ENCODE measurements at regions not wholly inside any gene's neighbourhood (a gene's known extent, or its start where the extent isn't known, plus 50 kb on each side); places are given as distances from the start of the nearest gene placed in this dataset.

- TF ChIP-seq CTCF (IDR thresholded peaks at IDR 0.05) = no peak
- no peak for DNase-seq (ENCODE audit: low spot score)
- ATAC-seq (ENCODE audit: low FRiP score) = no peak
Measured at GRCh38 chr1:189180057-189180456, 1297.6 kb downstream of the BRINP3 start.

- TF ChIP-seq CTCF (IDR thresholded peaks at IDR 0.05) = no peak
- DNase-seq (ENCODE audit: low spot score) = no peak
- no peak for ATAC-seq (ENCODE audit: low FRiP score)
Measured at GRCh38 chr1:189185097-189185496, 1292.6 kb downstream of the BRINP3 start.

GRCh38 chr1:189192741-189193520 is 1284.7 kb downstream of the BRINP3 start:
- no peak for DNase-seq (ENCODE audit: low spot score)
- no peak for TF ChIP-seq CTCF (IDR thresholded peaks at IDR 0.05)
- ATAC-seq (ENCODE audit: low FRiP score) = no peak

- DNase-seq (ENCODE audit: low spot score) (no peak), ATAC-seq (ENCODE audit: low FRiP score) (no peak)
- no peak for TF ChIP-seq CTCF (IDR thresholded peaks at IDR 0.05)
Measured at GRCh38 chr1:189205863-189206262, 1271.8 kb downstream of the BRINP3 start.

GRCh38 chr1:189206617-189207016 is 1271.0 kb downstream of the BRINP3 start:
- DNase-seq (ENCODE audit: low spot score) (no peak), ATAC-seq (ENCODE audit: low FRiP score) (no peak)
- TF ChIP-seq CTCF (IDR thresholded peaks at IDR 0.05) = no peak

GRCh38 chr1:189211742-189212141 is 1265.9 kb downstream of the BRINP3 start:
- TF ChIP-seq CTCF (IDR thresholded peaks at IDR 0.05) = no peak
- no peak for ATAC-seq (ENCODE audit: low FRiP score)
- no peak for DNase-seq (ENCODE audit: low spot score)

GRCh38 chr1:189212606-189213005 is 1265.1 kb downstream of the BRINP3 start:
- no peak for TF ChIP-seq CTCF (IDR thresholded peaks at IDR 0.05)
- no peak for DNase-seq (ENCODE audit: low spot score)
- ATAC-seq (ENCODE audit: low FRiP score) = no peak

Data from omental fat pad (tissue), 3 donors.